ENCODE measurements at regions not wholly inside any gene's neighbourhood (a gene's known extent, or its start where the extent isn't known, plus 50 kb on each side); places are given as distances from the start of the nearest gene placed in this dataset.

GRCh38 chr4:72888331-72888730 is 181.2 kb downstream of the COX18 start:
- TF ChIP-seq CTCF (IDR thresholded peaks at IDR 0.05; ENCODE audit: insufficient read depth, low read length, poor library complexity, severe bottlenecking) (no peak), EZH2phosphoT487 (conservative IDR thresholded peaks at IDR 0.05; ENCODE audit: low read length) (no peak)

Measured in SU-DHL-6 (cell line).